Retina (tissue), 1 donor: ENCODE measurements at regions not wholly inside any gene's neighbourhood (a gene's known extent, or its start where the extent isn't known, plus 50 kb on each side); places are given as distances from the start of the nearest gene placed in this dataset.
"Not testable (repeated sequence)": the region's sequence is repeated elsewhere in the genome, so short reads cannot be mapped to it uniquely, and the experiment has no call there.

ENCODE experiments used
- DNase-seq: peaks from one replicate; pipeline ENCODE4 v3.0.0-alpha.2; 2016

- no peak for DNase-seq
Observed at GRCh38 chr1:5156416-5157120, 502.2 kb downstream of the AJAP1 start.

GRCh38 chr1:5151511-5151910, 497.1 kb downstream of the AJAP1 start:
- no peak for DNase-seq

GRCh38 chr1:5150191-5150590, 495.8 kb downstream of the AJAP1 start:
- DNase-seq = no peak

GRCh38 chr1:5147806-5148205, 493.4 kb downstream of the AJAP1 start:
- no peak for DNase-seq

GRCh38 chr1:5142389-5142788, 488.0 kb downstream of the AJAP1 start:
- DNase-seq = no peak

GRCh38 chr1:5141750-5142149, 487.3 kb downstream of the AJAP1 start:
- no peak for DNase-seq

- DNase-seq = no peak
Observed at GRCh38 chr1:5140962-5141361, 486.6 kb downstream of the AJAP1 start.

GRCh38 chr1:5140136-5140535, 485.7 kb downstream of the AJAP1 start:
- DNase-seq = no peak

- no peak for DNase-seq
Observed at GRCh38 chr1:5129746-5130355, 475.4 kb downstream of the AJAP1 start.

GRCh38 chr1:5125208-5125607, 470.8 kb downstream of the AJAP1 start:
- DNase-seq = no peak

GRCh38 chr1:5120559-5120958, 466.1 kb downstream of the AJAP1 start:
- DNase-seq = no peak

- DNase-seq = no peak
Observed at GRCh38 chr1:5119366-5120234, 465.2 kb downstream of the AJAP1 start.

- DNase-seq = not testable (repeated sequence)
Observed at GRCh38 chr1:5118771-5119170, 464.4 kb downstream of the AJAP1 start.

GRCh38 chr1:5118292-5118691, 463.9 kb downstream of the AJAP1 start:
- DNase-seq = not testable (repeated sequence)

GRCh38 chr1:5111581-5111980, 457.2 kb downstream of the AJAP1 start:
- no peak for DNase-seq

- no peak for DNase-seq
Observed at GRCh38 chr1:5110508-5110907, 456.1 kb downstream of the AJAP1 start.

- peak; percentile 51 for DNase-seq
Observed at GRCh38 chr1:5109633-5110032, 455.2 kb downstream of the AJAP1 start.

- no peak for DNase-seq
Observed at GRCh38 chr1:5108740-5109139, 454.3 kb downstream of the AJAP1 start.

GRCh38 chr1:5105744-5106143, 451.3 kb downstream of the AJAP1 start:
- DNase-seq = no peak

- no peak for DNase-seq
Observed at GRCh38 chr1:5099558-5099957, 445.1 kb downstream of the AJAP1 start.

- DNase-seq = peak; percentile 58
Observed at GRCh38 chr1:5098981-5099385, 444.6 kb downstream of the AJAP1 start.

- DNase-seq = no peak
Observed at GRCh38 chr1:5093042-5093441, 438.6 kb downstream of the AJAP1 start.

GRCh38 chr1:5084676-5085075, 430.3 kb downstream of the AJAP1 start:
- DNase-seq = no peak

GRCh38 chr1:5067246-5067645, 412.8 kb downstream of the AJAP1 start:
- DNase-seq = no peak
